ENCODE measurements at regions not wholly inside any gene's neighbourhood (a gene's known extent, or its start where the extent isn't known, plus 50 kb on each side); places are given as distances from the start of the nearest gene placed in this dataset.

DNA sequence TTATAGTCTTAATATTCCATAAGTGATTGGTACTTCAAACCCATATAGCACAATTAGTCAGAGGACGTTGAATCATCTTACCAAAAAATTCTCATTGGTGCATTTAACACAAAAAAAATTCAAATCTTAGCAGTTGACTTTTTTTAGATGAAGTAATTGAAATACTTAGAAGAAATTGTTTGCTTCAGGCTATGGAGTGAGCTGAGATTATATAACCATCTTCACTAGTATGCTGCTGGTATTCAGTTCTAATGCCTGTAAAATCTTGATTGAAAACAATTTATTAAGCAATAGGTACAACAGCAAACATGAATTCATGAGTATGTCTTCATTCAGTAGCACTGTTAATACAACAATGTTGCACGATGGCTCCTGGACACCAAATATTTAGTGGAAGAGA, 250.0 kb downstream of the GPM6A start:
- Mint-ChIP-seq H3K4me1 (no peaks in the 10 kb centered on the region), H3K27me3 (ENCODE audit: low read depth in 2 of 2) (no peaks in the 10 kb centered on the region), H3K27ac (no peak overlapping the region), H3K36me3 (no peaks in the 10 kb centered on the region), H3K9me3 (peaks cover 3 to 10% of the 10 kb centered on the region in 2 donors), H3K4me3 (no peak overlapping the region)
- H3K4me3 ChIP-seq (ENCODE audit: low read length), result no peak overlapping the region
- DNase-seq (no peak), ATAC-seq (no peak)
- no peak overlapping the region for H3K27ac ChIP-seq (ENCODE audit: low read length)
- H3K27me3 ChIP-seq (ENCODE audit: control insufficient read depth, insufficient read depth, low read length), result no peaks in the 10 kb centered on the region
- H3K9me3 ChIP-seq (ENCODE audit: control insufficient read depth, insufficient read depth, low read length), result no peaks in the 10 kb centered on the region
- TF ChIP-seq, protein P1, sequence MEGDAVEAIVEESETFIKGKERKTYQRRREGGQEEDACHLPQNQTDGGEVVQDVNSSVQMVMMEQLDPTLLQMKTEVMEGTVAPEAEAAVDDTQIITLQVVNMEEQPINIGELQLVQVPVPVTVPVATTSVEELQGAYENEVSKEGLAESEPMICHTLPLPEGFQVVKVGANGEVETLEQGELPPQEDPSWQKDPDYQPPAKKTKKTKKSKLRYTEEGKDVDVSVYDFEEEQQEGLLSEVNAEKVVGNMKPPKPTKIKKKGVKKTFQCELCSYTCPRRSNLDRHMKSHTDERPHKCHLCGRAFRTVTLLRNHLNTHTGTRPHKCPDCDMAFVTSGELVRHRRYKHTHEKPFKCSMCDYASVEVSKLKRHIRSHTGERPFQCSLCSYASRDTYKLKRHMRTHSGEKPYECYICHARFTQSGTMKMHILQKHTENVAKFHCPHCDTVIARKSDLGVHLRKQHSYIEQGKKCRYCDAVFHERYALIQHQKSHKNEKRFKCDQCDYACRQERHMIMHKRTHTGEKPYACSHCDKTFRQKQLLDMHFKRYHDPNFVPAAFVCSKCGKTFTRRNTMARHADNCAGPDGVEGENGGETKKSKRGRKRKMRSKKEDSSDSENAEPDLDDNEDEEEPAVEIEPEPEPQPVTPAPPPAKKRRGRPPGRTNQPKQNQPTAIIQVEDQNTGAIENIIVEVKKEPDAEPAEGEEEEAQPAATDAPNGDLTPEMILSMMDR (IDR thresholded peaks at IDR 0.05), result no peak
- H3K4me1 ChIP-seq (ENCODE audit: control insufficient read depth, insufficient read depth, low read length), result no peaks in the 10 kb centered on the region
- no peaks in the 10 kb centered on the region for H3K36me3 ChIP-seq (ENCODE audit: control insufficient read depth, insufficient read depth, low read length)
- intact Hi-C loops (cut with micrococcal nuclease), result no loop called here
- 89% methylated on average over 1 of the region's 2 CpGs for WGBS (ENCODE audit: insufficient coverage)

DNA sequence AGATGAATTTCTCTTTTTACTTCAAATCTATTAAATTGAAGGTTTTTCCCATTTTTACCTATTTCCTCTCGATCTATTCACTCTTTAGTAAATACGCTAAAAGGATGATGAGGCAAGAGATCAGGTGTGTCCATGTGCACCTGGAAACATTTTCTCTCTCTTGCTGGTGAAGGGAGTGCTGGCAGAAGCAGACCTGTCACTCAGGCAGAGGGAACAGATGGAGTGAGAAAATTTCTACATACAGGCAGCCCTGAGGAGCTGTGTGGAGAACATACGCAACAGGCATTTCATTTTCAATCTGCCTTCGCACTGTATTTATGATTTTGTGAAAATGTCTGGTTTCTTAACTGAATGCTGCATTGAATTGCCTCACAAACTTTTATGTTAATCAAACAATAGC, 249.5 kb downstream of the GPM6A start:
- no peak overlapping the region for H3K4me3 ChIP-seq (ENCODE audit: low read length)
- no peaks in the 10 kb centered on the region for H3K4me1 Mint-ChIP-seq
- DNase-seq (no peak), ATAC-seq (no peak)
- H3K27ac ChIP-seq (ENCODE audit: low read length), result no peak overlapping the region
- intact Hi-C loops (cut with micrococcal nuclease), result no loop called here
- no peaks in the 10 kb centered on the region for H3K27me3 ChIP-seq (ENCODE audit: control insufficient read depth, insufficient read depth, low read length)
- H3K4me3 Mint-ChIP-seq, result no peak overlapping the region
- H3K4me1 ChIP-seq (ENCODE audit: control insufficient read depth, insufficient read depth, low read length), result no peaks in the 10 kb centered on the region
- H3K36me3 Mint-ChIP-seq, result no peaks in the 10 kb centered on the region
- no peaks in the 10 kb centered on the region for H3K36me3 ChIP-seq (ENCODE audit: control insufficient read depth, insufficient read depth, low read length)
- H3K9me3 Mint-ChIP-seq, result peaks cover 3 to 10% of the 10 kb centered on the region in 2 donors
- TF ChIP-seq, protein P1 (IDR thresholded peaks at IDR 0.05), result no peak
- H3K27me3 Mint-ChIP-seq (ENCODE audit: low read depth in 2 of 2), result no peaks in the 10 kb centered on the region
- no peaks in the 10 kb centered on the region for H3K9me3 ChIP-seq (ENCODE audit: control insufficient read depth, insufficient read depth, low read length)
- WGBS (ENCODE audit: insufficient coverage), result 100% methylated on average over 1 of the region's 4 CpGs
- no peak overlapping the region for H3K27ac Mint-ChIP-seq

Measured in natural killer cell (primary cell).